GM19023 (cell line): ENCODE measurements at regions not wholly inside any gene's neighbourhood (a gene's known extent, or its start where the extent isn't known, plus 50 kb on each side); places are given as distances from the start of the nearest gene placed in this dataset.

ENCODE experiments used
- ATAC-seq: cut with Tn5 transposase; IDR thresholded peaks from one replicate; pipeline ENCODE4 v1.9.1; 2021; ENCODE audit warnings: mild to moderate bottlenecking, moderate library complexity; ENCODE audit not compliant: unreplicated experiment

DNA sequence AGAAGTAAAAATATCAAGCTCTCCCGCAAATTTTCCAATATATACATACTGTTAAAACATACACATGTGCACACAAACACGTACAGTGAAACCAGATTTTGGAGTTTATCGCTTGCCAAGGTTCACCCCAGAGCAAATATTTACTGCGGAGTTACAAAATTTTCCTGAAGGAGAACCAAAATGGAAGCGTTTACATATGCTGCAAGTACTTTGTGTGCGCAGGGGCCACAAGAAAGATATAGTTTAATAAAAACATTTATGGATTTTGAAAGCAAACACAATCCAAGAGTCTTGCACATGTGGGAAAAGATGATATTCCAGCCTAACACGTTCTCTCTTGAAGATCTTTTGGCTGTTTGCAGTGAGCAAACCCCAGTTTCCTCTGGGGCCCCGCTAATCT is 301.3 kb upstream of the NFE2L3 start:
- ATAC-seq, result no peak

DNA sequence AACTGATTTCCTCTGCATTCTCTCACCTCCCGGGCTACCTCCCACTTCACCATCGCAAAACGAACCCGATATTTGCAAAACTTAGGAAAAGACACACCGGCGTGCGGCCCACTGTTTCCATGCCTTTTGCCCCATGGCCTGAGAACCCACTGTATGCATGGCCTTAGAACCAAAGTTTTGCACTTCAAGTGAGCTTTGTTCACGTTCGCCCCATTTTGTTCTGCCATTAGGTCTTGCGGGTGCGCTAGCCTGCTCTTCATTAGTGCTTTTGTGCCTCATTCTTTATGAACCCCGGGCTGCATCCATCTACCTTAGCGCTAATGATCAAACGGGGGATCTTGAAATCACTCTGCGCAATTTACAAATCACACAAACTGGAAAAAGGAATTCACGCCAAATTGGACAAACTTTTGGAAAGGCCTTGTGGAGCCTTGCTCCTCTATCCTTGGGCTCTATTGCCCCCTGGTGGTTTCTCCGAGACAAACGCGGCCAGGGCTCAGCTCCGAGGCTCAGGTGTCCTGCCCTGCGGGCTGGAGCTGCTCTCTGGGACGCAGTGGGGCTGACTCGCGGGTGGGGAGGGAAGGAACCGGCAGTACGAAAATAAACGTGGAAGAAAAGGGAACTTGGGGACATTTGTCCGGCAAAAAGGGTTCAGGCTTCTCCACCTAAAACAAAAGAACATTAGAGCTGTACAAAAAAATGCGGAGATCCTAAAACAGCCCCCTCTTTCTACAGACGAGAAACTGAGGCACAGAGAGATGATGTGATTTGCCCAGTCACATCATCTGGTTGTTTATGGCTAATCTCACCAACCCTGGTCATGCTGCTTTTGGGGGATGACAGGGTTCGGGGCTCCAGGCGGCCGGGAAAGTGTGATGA is 300.4 kb upstream of the NFE2L3 start:
- ATAC-seq, result peak; percentile 66

DNA sequence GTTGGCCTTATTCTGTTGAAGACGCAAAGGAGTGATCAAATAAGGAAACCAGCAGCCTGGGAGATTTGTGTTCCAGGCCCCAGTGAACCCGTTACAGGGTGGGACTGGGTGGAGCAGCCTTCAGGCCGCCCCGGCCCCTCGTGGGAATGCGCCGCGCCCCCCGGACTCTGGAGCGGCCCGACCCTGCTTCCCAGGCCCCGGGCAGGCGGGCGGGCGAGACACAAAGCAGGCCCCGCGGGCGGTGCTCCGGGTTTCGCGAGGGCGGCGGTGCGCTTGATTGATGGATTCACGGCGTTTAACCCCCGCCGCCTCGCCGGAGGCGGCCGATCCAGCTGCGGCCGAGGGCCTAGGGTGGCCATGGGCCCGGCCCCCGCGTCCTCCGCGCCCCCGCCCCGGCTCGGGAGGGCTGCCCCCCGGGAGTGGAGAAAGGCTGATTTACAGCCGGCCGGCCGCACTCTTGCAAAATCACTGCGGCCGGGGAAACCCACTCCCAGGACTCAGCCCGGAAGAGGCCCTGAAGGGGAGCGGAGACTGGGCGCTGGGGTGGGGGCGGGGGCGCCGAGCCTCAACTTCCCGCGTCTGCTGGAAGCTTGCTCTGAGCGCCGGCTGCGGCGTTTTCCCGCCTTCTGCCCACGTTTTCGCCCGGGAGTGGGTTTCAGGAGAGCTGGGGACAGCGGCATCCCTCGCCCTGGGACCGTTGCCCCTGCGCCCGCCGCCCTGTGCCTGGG is 299.6 kb upstream of the NFE2L3 start:
- ATAC-seq, result no peak

DNA sequence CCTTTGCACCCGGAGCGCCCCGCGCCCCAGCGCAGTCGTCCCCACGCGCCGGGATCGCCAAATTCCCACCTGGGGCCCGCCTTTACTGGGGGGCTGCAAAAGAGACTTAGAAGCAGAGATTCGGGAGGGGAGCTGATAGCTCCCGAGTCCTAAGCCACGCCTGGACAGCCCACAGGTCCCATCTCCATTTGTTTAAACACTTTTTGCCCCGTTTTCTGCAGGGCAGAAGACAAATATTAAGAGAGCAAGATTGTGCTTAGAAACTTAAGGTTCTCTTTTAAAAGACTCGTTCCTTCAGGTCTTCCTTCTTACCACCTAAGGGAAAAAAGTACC is 299.1 kb upstream of the NFE2L3 start:
- no peak for ATAC-seq

DNA sequence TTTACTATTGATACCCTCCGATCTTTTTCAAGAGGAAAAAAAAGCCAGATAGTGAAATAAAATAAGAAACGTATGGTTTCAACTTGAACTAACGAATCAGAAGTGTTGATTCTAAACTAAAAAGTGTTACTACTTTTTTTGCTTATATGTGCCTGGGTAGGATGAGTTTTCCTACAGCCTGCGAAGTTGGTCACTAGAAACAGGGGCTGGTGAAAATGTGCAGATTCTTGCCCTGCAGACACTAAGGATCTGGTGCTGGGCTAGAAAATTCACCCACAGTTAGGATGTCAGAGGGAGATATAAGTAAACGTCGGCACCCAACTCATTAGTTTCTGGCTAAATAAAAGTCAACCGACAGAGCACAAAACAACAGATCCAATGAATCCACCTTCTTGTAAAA is 298.7 kb upstream of the NFE2L3 start:
- ATAC-seq, result no peak

DNA sequence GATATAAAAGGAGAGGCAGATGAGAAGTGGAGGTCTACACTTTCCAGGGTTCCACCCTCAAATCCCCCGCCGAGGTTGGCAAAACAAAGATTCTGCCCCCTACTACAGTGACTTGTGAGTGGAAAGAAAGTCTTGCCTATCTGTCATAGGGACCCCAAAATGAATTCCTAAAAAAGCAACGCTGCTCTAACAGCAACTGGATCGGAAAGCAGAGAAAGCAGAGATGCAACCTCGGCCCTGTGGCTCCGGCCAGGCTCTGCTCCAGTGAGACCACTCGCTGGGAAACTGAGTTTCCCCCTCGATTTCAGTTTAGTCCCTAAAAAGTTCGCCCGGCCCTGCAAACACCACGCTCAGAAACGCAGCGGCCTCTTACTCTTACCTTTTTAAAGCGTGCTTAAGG is 297.9 kb upstream of the NFE2L3 start:
- ATAC-seq, result no peak

DNA sequence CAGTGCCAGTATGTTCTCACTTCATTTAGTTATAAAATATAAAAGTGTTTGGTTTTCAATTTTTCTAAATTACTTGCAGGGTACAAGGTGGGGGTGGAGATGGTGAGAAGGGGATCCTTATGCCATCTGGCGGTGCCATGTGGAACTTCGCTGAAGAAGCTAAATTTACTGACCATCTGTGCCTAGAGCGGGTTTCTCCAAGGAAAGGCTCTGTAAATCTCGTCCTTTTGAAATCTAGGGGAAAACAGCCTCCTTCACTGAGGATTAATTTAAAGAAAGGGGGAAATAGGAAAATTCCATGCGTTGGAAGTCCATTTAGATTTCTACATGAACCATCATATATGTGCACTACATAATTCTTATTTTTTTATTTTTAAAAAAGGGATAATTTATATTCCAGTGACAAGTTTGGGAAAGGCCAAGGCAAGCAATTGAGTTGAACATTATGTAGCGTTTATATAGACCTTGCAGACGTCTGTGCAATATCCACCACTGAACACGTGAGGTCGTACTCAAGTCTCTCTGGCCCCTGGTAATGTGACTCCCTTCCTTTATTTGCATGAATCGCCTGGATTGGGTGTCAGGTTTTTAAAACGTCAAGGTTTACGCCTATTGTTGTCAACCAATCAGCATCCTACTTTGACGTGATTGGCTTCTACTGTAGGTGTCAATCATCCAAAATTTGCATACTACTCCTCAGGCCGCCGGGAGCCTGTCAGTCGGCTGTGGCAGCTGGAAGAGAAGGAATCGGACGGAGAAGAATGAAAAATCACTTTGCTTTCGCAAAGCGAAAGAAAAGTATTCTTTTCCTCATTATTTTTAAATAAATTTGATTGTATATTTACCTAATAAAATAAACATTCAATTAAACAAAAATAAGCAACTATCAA is 297.1 kb upstream of the NFE2L3 start:
- ATAC-seq, result no peak

DNA sequence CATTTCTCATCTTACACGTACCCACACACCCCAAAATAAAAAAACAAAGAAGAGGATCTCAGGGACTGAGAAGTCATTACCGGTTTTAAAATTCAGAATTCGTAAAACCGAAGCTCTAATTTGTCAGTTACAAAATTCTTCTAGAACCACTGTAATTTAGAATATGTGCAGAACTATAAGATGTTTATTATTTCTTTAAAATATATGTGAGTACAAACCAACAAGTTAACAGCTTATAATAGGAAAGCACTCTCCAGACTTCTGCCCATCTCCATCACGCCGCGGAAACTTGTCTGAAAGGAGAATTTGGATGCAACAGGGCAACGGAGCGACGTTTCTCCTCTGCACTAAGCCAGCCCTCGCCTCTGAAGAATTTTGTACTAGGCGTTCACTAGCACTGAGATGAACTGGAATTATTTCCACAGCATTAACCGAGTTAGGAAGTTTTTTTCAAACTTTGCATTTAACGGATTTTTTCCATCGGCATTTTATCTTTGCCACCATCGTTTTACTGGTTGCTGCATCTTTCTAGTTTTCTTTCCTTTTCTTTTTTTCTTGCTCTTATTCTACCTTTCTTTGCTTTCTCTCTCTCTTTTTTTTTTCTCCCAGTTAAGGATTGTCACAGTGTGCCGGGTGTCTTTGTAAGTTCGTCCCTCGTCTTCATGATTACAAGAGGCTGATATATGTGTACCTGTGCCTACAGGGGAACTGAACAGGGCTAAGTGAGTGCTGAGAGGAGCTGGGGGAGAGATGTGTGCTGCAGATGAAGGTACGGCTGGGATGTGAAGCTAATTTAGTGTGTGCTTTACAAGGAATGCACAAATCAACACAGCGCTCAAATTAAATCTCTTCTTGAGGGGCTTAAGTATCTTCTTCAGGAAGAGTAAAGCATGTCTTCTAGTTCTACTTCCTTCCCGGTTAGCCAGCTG is 295.9 kb upstream of the NFE2L3 start:
- no peak for ATAC-seq

DNA sequence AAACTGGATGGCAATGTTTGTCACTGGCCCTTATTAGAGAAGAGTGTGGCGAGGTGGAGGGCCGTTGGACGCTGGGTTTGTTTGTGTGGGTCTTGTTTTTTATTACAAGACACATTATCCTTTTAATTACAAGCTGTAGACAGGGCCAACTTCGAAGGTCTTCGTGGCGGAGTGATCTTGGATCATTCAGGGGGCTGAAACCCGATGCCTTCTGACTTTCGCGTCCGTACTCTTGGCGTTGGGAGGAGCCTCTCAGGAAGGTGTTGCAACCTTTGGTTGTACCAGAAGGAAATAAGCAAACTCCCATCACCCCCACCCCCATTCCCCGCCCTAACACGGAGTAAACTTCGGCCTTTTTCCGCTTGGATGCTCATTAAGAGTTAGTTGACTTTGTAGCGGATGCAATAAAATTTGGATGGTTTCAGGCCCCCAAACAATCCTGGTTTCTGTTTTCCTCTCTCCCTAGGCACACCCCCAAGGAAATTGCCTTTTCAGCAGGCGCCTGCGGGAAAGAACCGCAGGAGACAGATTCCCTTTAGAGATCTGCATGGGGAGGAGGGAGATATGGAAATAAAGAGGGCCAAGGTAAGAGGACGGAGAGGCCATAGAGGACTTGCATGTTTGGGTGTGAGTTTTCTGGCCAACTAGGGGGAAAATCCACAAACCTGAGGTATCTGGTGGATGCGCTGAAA is 294.5 kb upstream of the NFE2L3 start:
- ATAC-seq, result no peak

DNA sequence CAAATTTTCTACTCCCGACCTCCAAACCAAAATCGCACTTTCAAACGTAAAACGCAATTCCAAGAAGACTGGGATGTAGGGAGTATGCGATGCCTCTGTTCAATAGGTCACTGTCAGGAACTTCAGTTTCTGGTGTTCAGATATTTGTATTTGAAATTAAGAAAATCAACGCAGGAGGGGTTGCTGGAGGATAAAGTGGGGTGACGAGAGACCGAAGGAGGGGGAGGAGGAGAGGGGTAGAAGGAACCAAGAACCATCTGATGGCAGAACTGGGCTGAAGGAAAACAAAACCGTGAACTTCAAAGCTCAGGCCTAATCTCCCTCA is 293.8 kb upstream of the NFE2L3 start:
- ATAC-seq, result no peak

DNA sequence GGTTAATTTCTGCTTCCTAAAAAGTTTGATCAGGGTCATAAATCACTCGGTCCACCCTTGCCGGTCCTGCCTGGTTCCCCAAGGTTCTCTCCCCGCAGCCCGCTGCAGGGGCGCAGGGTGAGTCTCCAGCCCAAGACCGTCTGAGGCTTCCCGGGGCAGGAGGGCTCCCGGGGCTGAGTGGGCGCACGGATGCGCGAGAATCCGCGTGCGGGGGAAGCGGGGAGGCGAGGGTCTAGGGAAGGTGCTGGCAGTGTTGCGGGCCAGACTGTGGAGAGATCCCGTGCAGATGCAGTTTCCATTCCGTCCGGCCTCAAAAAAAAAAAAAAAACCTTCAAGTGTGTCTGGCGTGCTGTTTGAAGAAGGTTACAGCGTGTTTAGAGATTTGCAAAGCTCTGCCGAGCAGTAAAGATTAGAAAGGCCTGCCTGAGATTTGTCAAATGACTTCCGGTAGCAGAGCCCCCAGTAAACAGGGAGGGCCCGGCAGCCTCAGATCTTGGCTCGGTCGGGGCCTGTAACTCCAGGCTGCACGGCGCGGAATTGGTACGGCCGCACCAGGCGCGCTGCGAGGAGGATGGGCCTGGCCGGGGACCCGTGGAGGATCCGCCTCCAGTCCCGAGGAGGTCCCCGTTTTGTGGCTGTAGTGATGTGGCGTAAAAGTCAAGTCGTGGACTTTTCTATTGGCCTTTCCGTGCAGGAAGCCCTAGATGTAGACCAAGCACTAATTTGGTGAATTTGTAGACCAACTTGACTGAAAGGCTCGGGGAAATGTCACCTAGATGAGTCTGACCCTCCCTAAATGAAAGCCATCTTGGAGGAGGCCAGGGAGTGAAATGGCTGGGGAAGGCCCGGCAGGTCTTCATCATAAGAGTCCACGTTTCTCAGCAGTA is 293.2 kb upstream of the NFE2L3 start:
- no peak for ATAC-seq

DNA sequence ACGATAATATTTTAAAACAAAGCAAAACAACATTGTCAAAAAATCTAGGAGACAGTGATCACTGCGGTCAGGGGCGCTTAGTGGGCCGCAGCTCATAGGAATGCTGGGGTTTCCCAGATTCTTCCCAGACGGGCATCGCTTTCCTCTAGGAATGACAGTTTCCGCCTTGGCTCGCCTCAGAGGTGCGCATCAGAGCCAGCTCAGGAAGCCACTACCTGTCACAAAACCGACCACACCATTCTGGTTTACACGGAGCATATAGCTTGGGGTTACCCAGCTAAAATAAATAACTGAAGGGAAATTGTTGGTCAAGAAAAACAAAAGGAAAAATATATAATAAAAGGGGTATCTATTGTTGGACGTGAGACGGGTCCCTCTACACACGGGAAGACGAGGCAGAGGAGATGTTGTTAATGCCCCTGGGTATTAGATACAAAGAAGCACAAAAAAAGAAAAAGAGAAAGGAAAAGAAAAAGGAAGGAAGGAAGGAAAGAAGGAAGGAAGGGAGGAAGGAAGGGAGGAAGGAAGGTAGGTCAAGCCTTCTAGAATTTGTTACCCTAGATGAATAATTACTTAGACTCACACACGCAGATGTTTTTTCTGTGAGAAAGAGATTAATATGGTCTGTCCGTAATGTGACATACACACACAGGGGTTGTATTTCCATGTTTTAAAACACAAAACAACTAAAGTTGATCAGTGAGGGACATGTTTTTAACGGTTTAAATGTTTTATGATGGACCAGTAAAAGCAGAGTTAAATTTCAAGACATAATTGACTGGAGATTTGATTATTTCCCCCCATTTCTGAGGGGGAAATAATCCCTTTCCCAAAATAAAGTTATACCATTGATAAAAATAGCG is 292.4 kb upstream of the NFE2L3 start:
- ATAC-seq, result no peak

DNA sequence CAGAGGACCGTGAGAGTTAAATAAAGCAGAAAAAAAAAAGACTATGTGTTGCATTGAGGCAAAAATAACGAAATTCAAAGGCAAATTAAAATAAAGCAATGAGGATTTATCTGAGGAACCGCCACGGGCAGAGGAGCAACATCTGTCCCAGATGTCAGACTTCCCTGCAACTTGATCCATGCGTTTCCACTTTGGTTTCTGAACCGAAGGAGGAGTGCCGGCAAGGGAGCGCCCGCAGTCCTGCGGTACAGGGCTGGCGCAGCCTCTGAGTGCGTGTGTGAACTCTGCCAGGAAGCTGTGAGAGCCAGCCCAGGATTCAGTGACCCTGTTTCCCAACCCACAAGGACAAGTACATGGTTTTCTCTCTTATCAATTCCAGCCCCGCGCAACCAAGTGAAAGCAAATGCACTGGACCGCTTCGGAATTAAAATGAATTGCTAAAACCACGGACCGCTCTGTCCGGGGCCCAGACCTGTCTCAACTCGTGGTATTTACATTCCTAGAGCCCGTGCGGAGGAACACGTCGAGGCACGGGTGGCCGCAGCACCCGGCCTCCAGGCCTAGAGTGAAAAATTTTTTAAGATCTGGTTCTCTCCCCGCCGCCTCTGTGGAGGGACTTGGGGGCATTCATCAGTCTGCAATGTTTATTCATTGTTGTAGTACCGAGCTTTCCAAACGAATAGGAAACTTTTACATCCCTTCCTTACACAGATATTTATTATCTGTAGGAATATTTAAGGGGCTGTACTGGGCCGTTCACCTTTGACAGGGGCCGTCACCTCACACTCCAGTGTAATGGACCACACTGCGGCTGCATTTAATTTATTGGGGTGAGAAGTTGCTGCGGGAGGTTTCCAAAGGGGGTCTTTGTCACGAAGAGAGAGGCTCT is 291.5 kb upstream of the NFE2L3 start:
- no peak for ATAC-seq

DNA sequence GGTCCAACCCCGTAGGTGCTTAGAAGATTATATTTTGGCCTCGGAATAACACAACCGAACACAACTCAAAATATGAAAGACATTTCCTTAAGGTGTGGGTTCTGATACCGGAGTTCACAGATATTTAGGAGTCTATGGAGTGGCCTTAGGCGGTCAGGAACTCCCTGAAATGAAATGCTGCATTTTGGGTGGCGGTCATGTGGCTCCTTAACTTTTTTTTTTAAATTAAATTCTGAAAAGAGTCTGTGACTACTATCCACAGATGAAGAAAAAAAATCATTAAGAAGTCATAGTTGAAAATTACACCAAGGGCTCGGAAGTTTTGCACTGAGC is 290.9 kb upstream of the NFE2L3 start:
- ATAC-seq, result no peak

DNA sequence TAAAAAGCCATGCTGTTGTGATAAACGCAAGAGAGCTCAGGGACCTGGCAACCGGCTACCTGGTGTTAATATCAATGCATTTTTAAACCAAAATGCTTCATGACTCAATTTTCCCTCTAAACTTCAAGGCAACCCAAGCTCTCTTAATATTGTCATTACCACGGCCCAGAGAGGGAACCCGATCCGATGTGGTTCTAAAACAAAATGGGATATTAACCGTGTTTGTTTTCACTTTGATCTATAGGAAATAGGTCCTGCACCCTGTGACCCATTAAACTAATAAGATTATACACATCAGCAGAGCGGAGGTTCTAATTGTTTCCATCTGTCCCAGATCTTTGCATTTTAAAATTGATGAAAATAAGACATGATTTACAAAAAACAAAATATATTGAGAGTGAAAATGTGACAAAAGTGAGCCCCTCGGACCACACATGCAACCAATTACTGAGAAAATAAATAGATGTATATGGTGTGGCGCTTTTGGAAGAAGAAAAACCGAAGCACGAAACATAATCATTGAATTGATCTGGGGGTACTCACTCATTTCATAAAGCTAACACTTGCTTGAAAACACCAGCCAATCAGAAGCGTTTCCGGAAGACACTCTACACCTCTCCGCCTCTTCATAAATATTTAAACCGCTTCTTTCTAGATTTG is 290.3 kb upstream of the NFE2L3 start:
- ATAC-seq, result no peak

DNA sequence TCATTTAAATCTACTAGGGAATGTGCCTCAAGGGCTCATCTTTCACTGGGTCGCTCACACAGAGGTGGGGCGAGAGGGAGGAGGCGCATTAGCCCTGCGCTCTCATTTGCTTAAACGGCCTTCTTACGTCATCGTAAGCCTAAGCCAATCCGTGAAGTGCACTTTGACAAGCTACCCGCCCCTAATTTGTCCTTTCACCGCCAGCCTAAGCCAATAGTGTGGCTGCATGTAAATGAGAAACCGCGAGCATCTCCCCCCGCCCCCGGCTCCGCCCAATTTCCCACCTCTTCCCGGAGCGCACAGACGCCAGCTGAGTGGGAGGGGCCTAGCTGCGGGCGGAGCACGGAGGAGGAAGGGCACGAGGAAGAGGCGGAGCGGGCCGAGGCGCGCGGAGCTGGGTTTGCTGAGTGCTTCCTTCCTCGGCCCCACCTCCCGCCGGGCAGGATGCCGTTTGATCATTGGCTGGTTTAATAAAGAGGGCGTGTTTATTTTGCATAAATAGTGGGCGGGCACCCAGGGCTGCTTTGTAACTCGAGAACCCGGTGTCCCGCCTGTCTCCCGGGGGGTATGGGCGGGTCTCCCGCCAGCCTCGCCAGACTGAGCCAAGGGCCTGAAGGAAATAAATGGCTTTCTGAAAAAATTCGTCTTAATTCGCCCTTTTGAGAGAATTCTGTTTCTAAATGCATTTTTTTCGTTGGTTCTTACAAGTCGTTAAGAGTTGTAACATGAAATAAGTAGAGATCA is 289.6 kb upstream of the NFE2L3 start:
- peak; percentile 93 for ATAC-seq
